H1 (cell line): ENCODE measurements at regions not wholly inside any gene's neighbourhood (a gene's known extent, or its start where the extent isn't known, plus 50 kb on each side); places are given as distances from the start of the nearest gene placed in this dataset.

ENCODE experiments used
- JUN ChIP-seq: IDR thresholded peaks from 2 replicates; pipeline ENCODE4 v1.6.1; 2011; ENCODE audit warnings: low read depth, mild to moderate bottlenecking, improper control_type of control experiment, low read length
- MAFK ChIP-seq: IDR thresholded peaks from 2 replicates; pipeline ENCODE4 v1.6.1; 2012; ENCODE audit warnings: low read depth, mild to moderate bottlenecking, improper control_type of control experiment, low read length
- POU5F1 ChIP-seq: IDR thresholded peaks from 2 replicates; pipeline ENCODE4 v1.6.1; 2011; ENCODE audit warnings: low read depth, mild to moderate bottlenecking, low read length, moderate library complexity
- TF ChIP-seq, protein P1 (sequence below): IDR thresholded peaks from 2 replicates; pipeline ENCODE4 v1.6.1; 2012; ENCODE audit warnings: inconsistent platforms

DNA sequence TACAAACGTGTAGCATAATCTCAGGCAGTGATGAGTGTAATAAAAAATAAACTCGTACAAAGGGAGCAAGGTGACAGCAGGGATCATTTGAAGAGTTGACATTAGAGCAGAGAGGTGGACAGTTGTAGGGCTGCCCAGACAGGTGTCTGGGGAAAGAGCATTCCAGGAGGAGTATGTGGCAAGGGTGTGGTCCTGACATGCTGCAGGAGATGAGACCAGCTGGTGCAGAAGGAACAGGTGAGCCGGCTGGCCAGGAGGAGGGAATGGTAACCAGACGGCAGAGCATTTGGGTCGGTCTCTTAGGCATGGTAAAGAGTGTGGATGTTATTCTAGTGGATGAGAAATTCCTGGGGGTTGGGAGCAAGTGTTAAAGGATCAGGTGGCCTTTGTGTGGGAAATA, 306.3 kb downstream of the LMX1A start:
- no peak for TF ChIP-seq MAFK
- TF ChIP-seq JUN: no peak
- no peak for TF ChIP-seq POU5F1
- TF ChIP-seq, protein P1, sequence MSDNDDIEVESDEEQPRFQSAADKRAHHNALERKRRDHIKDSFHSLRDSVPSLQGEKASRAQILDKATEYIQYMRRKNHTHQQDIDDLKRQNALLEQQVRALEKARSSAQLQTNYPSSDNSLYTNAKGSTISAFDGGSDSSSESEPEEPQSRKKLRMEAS: no peak
